H1 (cell line): ENCODE measurements at regions not wholly inside any gene's neighbourhood (a gene's known extent, or its start where the extent isn't known, plus 50 kb on each side); places are given as distances from the start of the nearest gene placed in this dataset.

Experiments used
- BCL11A ChIP-seq, 2 experiments: IDR thresholded peaks; one replicate each; pipeline ENCODE4 v1.6.1; 2011; ENCODE audit warnings: low read depth in 2 of 2, low read length in 2 of 2, mild to moderate bottlenecking in 2 of 2
- BRCA1 ChIP-seq: IDR thresholded peaks from 2 replicates; pipeline ENCODE4 v1.6.1; 2012; ENCODE audit warnings: low read depth, low read length, improper control_type of control experiment
- CHD1 ChIP-seq: IDR thresholded peaks from 2 replicates; pipeline ENCODE4 v1.6.1; 2012; ENCODE audit warnings: low read depth, low read length, improper control_type of control experiment
- CHD7 ChIP-seq: fragments of 300-600 bp; sonication (generic); IDR thresholded peaks from 2 replicates; pipeline ENCODE4 v1.7.1; 2012; ENCODE audit warnings: low read length, moderate library complexity, mild to moderate bottlenecking, inconsistent platforms; ENCODE audit not compliant: insufficient replicate concordance
- EGR1 ChIP-seq: IDR thresholded peaks from 2 replicates; pipeline ENCODE4 v1.6.1; 2011; ENCODE audit warnings: low read depth, low read length, borderline replicate concordance
- GABPA ChIP-seq: IDR thresholded peaks from 2 replicates; pipeline ENCODE4 v1.6.1; 2011; ENCODE audit warnings: mild to moderate bottlenecking, low read length, moderate library complexity, borderline replicate concordance; ENCODE audit not compliant: insufficient read depth
- JUND ChIP-seq: IDR thresholded peaks from 2 replicates; pipeline ENCODE4 v1.6.1; 2011; ENCODE audit warnings: mild to moderate bottlenecking, improper control_type of control experiment, low read length
- SIRT6 ChIP-seq: IDR thresholded peaks from one replicate; pipeline ENCODE4 v1.7.1; 2012; ENCODE audit warnings: low read length, inconsistent platforms

- TF ChIP-seq JUND, result no peak
- TF ChIP-seq BRCA1, result no peak
- TF ChIP-seq SIRT6, result no peak
- TF ChIP-seq CHD1, result no peak
- no peak for TF ChIP-seq CHD7
- no peak for TF ChIP-seq BCL11A (IDR thresholded peaks at IDR 0.05; ENCODE audit: low read depth in 2 of 2, low read length in 2 of 2)
- TF ChIP-seq GABPA, result no peak
- no peak for TF ChIP-seq EGR1
- TF ChIP-seq, all 59 proteins: peak for 0
Observed at GRCh38 chr14:35221462-35221861, 70.7 kb upstream of the PSMA6 start (continued).
